Trophoblast cell (in vitro differentiated cells and primary cell): ENCODE measurements at regions not wholly inside any gene's neighbourhood (a gene's known extent, or its start where the extent isn't known, plus 50 kb on each side); places are given as distances from the start of the nearest gene placed in this dataset.

Source experiments
- DNase-seq, 2 donors: peaks; one replicate each; pipeline ENCODE4 v3.0.0-alpha.2; 2016
- H2AFZ ChIP-seq: 2 replicates; pipeline ENCODE4 v1.6.1; 2013; ENCODE audit warnings: low read length, moderate library complexity, mild to moderate bottlenecking; ENCODE audit not compliant: insufficient read depth, poor library complexity
- H2AK5ac ChIP-seq: 2 replicates; pipeline ENCODE4 v1.6.1; 2013; ENCODE audit warnings: mild to moderate bottlenecking, low read length
- H2BK120ac ChIP-seq: 2 replicates; pipeline ENCODE4 v1.6.1; 2013; ENCODE audit warnings: low read length, mild to moderate bottlenecking, moderate library complexity; ENCODE audit not compliant: insufficient read depth, poor library complexity
- H2BK12ac ChIP-seq: 2 replicates; pipeline ENCODE4 v1.6.1; 2013; ENCODE audit warnings: mild to moderate bottlenecking, low read length, moderate library complexity
- H2BK5ac ChIP-seq: 2 replicates; pipeline ENCODE4 v1.6.1; 2013; ENCODE audit warnings: low read length, low read depth, moderate library complexity, mild to moderate bottlenecking; ENCODE audit not compliant: poor library complexity
- H3K14ac ChIP-seq: 2 replicates; pipeline ENCODE4 v1.6.1; 2013; ENCODE audit warnings: mild to moderate bottlenecking, low read length
- H3K18ac ChIP-seq: 2 replicates; pipeline ENCODE4 v1.6.1; 2013; ENCODE audit warnings: mild to moderate bottlenecking, low read length
- H3K23ac ChIP-seq: 2 replicates; pipeline ENCODE4 v1.6.1; 2013; ENCODE audit warnings: low read length
- H3K27ac ChIP-seq: 2 replicates; pipeline ENCODE4 v1.5.1; 2013; ENCODE audit warnings: low read depth, mild to moderate bottlenecking, inconsistent platforms, low read length, moderate library complexity
- H3K27me3 ChIP-seq: 2 replicates; pipeline ENCODE4 v1.6.1; 2013; ENCODE audit warnings: inconsistent platforms, mild to moderate bottlenecking, low read length, moderate library complexity; ENCODE audit not compliant: insufficient read depth
- H3K36me3 ChIP-seq, 2 experiments: 1 replicate in 1 of 2; 2 replicates in 1 of 2; pipeline ENCODE4 v1.6.1; 2013; ENCODE audit warnings: low read length in 2 of 2, mild to moderate bottlenecking in 2 of 2, moderate library complexity in 1 of 2; ENCODE audit not compliant: insufficient read depth in 2 of 2, control insufficient read depth in 1 of 2
- H3K4ac ChIP-seq: 2 replicates; pipeline ENCODE4 v1.6.1; 2013; ENCODE audit warnings: low read depth, mild to moderate bottlenecking, low read length, moderate library complexity
- H3K4me1 ChIP-seq, 2 experiments: 1 replicate in 1 of 2; 2 replicates in 1 of 2; pipeline ENCODE4 v1.6.1; 2013; ENCODE audit warnings: low read length in 2 of 2, mild to moderate bottlenecking in 2 of 2, moderate library complexity in 1 of 2; ENCODE audit not compliant: insufficient read depth in 2 of 2, control insufficient read depth in 1 of 2
- H3K4me2 ChIP-seq: 2 replicates; pipeline ENCODE4 v1.6.1; 2013; ENCODE audit warnings: inconsistent platforms, mild to moderate bottlenecking, low read length, moderate library complexity
- H3K4me3 ChIP-seq: 2 replicates; pipeline ENCODE4 v1.5.1; 2013; ENCODE audit warnings: mild to moderate bottlenecking, low read depth, low read length, inconsistent platforms
- H3K79me1 ChIP-seq: one replicate; pipeline ENCODE4 v1.6.1; 2013; ENCODE audit warnings: low read length
- H3K79me2 ChIP-seq: 2 replicates; pipeline ENCODE4 v1.6.1; 2013; ENCODE audit warnings: low read length, mild to moderate bottlenecking; ENCODE audit not compliant: control insufficient read depth, insufficient read depth, poor library complexity
- H3K9ac ChIP-seq: 2 replicates; pipeline ENCODE4 v1.6.1; 2013; ENCODE audit warnings: mild to moderate bottlenecking, low read length
- H3K9me3 ChIP-seq: 2 replicates; pipeline ENCODE4 v1.6.1; 2013; ENCODE audit warnings: low read depth, mild to moderate bottlenecking, control low read depth, inconsistent platforms, low read length; ENCODE audit not compliant: insufficient read depth
- H4K12ac ChIP-seq: 2 replicates; pipeline ENCODE4 v1.6.1; 2013; ENCODE audit warnings: low read depth, mild to moderate bottlenecking, low read length, moderate library complexity
- H4K8ac ChIP-seq: 2 replicates; pipeline ENCODE4 v1.6.1; 2013; ENCODE audit warnings: low read depth, mild to moderate bottlenecking, low read length, moderate library complexity
- H4K91ac ChIP-seq: one replicate; pipeline ENCODE4 v1.6.1; 2013; ENCODE audit warnings: low read depth, mild to moderate bottlenecking, low read length, moderate library complexity
- WGBS: extraction: QIAGEN DNeasy Blood & Tissue Kit; methylation state at CpG from one replicate; pipeline ENCODE4 v1.1.7; 2013; ENCODE audit warnings: missing lambda C conversion rate; ENCODE audit not compliant: insufficient read length, insufficient coverage; ENCODE audit errors: extremely low coverage; 5-methylcytosine and 5-hydroxymethylcytosine counted together

DNA sequence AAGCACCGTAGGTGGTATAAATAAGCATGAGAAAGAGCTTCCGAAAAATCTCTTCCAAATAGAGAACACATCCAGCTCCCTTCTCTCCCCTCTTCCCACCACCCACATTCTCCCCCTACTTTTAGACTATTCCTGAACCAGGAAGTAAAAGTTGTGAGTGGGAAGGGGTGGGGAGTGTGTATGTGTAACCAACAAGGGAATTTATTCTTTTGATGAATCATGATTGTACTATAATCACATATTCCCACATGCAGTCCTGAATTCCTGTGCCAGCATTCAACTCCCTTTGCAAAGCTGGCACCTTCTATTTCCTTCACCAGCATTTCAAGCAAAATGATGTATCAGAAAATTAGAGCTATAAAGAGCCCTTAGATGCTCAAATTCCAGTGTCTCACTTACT is 230.6 kb upstream of the CHRM2 start:
- WGBS = no CpG with 5 or more reads among the region's 2 CpGs

DNA sequence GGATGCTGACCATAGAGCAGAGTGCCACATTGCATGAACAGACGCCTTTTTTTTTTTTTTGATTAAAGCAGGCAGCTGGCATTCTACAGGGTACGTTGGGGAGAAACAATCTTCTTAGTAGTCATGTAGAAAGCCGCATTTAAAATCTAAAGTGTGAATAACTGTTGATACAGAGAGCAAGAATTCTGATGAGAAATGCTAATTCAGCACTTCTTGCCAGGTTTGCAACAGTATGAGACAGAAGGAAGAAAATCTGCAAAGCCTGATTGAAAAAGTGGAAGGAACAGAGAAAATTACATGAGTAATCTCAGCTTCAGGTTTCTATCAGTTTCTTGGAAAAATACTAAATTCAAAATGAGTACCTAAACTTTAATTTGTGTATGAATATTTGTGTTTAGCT is 232.7 kb upstream of the CHRM2 start:
- H2AFZ ChIP-seq = no peak overlapping the region
- no peaks in the 10 kb centered on the region for H3K27me3 ChIP-seq
- no peak overlapping the region for H2AK5ac ChIP-seq
- no peak overlapping the region for H3K4me2 ChIP-seq
- H3K9ac ChIP-seq = no peak overlapping the region
- no peaks in the 10 kb centered on the region for H3K36me3 ChIP-seq
- H3K79me2 ChIP-seq = no peaks in the 10 kb centered on the region
- H2BK5ac ChIP-seq = no peak overlapping the region
- H4K12ac ChIP-seq = no peak overlapping the region
- H2BK12ac ChIP-seq = no peak overlapping the region
- no peaks in the 10 kb centered on the region for H3K4me1 ChIP-seq
- no peak overlapping the region for H4K91ac ChIP-seq
- DNase-seq = no peak
- no peak overlapping the region for H3K18ac ChIP-seq
- H3K23ac ChIP-seq = no peak overlapping the region
- H3K9me3 ChIP-seq = no peaks in the 10 kb centered on the region
- no peak overlapping the region for H3K4ac ChIP-seq
- H3K4me3 ChIP-seq = no peak overlapping the region
- H4K8ac ChIP-seq = no peak overlapping the region
- H3K79me1 ChIP-seq = no peaks in the 10 kb centered on the region
- WGBS = no CpG with 5 or more reads among the region's 3 CpGs
- no peak overlapping the region for H2BK120ac ChIP-seq
- no peak overlapping the region for H3K14ac ChIP-seq
- no peak overlapping the region for H3K27ac ChIP-seq

More for the DNA sequence above, 230.6 kb upstream of the CHRM2 start:
- H4K12ac ChIP-seq = no peak overlapping the region
- no peak overlapping the region for H2AFZ ChIP-seq
- H4K91ac ChIP-seq = no peak overlapping the region
- no peak overlapping the region for H4K8ac ChIP-seq
- no peaks in the 10 kb centered on the region for H3K79me2 ChIP-seq
- no peaks in the 10 kb centered on the region for H3K9me3 ChIP-seq
- H2BK120ac ChIP-seq = no peak overlapping the region
- H3K23ac ChIP-seq = no peak overlapping the region
- H2AK5ac ChIP-seq = no peak overlapping the region
- H3K27ac ChIP-seq = no peak overlapping the region
- no peak overlapping the region for H3K4me3 ChIP-seq
- no peaks in the 10 kb centered on the region for H3K4me1 ChIP-seq
- H3K36me3 ChIP-seq = no peaks in the 10 kb centered on the region
- no peak overlapping the region for H3K4me2 ChIP-seq
- DNase-seq = no peak
- H3K79me1 ChIP-seq = no peaks in the 10 kb centered on the region
- no peak overlapping the region for H2BK12ac ChIP-seq
- no peak overlapping the region for H3K14ac ChIP-seq
- H3K27me3 ChIP-seq = no peaks in the 10 kb centered on the region
- no peak overlapping the region for H3K9ac ChIP-seq
- H3K4ac ChIP-seq = no peak overlapping the region
- no peak overlapping the region for H3K18ac ChIP-seq
- H2BK5ac ChIP-seq = no peak overlapping the region

DNA sequence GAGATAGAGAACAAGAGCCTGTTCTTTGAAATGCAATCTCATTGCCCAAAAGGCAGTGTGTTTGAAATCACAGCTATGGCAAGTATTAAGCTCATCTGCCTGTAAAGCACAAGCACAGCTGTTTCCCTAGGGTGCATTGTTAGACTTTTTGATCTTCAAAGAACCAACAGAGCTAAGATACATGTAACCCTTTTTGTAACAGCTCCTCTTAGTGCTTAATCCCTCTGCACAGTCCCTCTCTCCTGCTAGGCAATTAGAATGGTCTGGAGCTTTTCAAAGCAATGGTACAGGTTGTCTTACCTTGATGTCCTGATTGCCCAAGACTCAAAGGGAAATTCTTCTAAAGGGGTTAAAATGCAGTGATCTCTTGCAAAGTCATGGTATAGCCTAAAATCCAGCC is 249.6 kb upstream of the CHRM2 start:
- no peaks in the 10 kb centered on the region for H3K36me3 ChIP-seq
- H2BK5ac ChIP-seq = no peak overlapping the region
- H3K4me3 ChIP-seq = no peak overlapping the region
- no peak overlapping the region for H3K4me2 ChIP-seq
- H3K18ac ChIP-seq = no peak overlapping the region
- H3K79me2 ChIP-seq = no peaks in the 10 kb centered on the region
- no peak overlapping the region for H2BK12ac ChIP-seq
- H3K4me1 ChIP-seq = no peaks in the 10 kb centered on the region
- no peak overlapping the region for H3K14ac ChIP-seq
- H3K79me1 ChIP-seq = no peaks in the 10 kb centered on the region
- H4K12ac ChIP-seq = no peak overlapping the region
- no peak overlapping the region for H4K8ac ChIP-seq
- no peaks in the 10 kb centered on the region for H3K27me3 ChIP-seq
- no peak overlapping the region for H2AFZ ChIP-seq
- DNase-seq = no peak
- no peaks in the 10 kb centered on the region for H3K9me3 ChIP-seq
- no peak overlapping the region for H3K23ac ChIP-seq
- H3K27ac ChIP-seq = no peak overlapping the region
- H4K91ac ChIP-seq = no peak overlapping the region
- H3K4ac ChIP-seq = no peak overlapping the region
- no peak overlapping the region for H3K9ac ChIP-seq
- no peak overlapping the region for H2AK5ac ChIP-seq
- no peak overlapping the region for H2BK120ac ChIP-seq

DNA sequence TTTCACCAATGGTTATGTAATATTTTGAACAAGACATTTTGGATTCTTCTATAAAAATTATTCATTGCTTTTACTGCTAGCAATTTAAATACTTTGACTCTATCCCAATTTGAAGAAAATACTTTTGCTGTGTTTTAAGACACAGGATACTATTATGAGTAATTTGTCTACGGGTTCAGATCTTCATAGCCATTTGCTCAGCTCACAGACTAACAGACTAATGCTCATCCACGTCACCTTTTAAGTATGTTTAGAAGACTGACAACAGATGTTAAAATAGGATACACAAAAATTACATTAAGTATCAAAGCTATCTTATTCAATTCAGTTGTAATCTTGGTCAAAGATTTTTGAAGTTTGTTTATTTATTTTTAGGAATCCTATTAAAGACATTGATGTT is 251.3 kb upstream of the CHRM2 start:
- H4K8ac ChIP-seq = no peak overlapping the region
- H3K9me3 ChIP-seq = no peaks in the 10 kb centered on the region
- H2BK5ac ChIP-seq = no peak overlapping the region
- H3K79me2 ChIP-seq = no peaks in the 10 kb centered on the region
- no peak overlapping the region for H3K4me2 ChIP-seq
- H4K12ac ChIP-seq = no peak overlapping the region
- no peak overlapping the region for H3K14ac ChIP-seq
- DNase-seq = no peak
- H3K27me3 ChIP-seq = no peaks in the 10 kb centered on the region
- H3K23ac ChIP-seq = no peak overlapping the region
- WGBS = no CpG with 5 or more reads among the region's 2 CpGs
- no peak overlapping the region for H3K9ac ChIP-seq
- no peak overlapping the region for H2AFZ ChIP-seq
- H3K18ac ChIP-seq = no peak overlapping the region
- no peak overlapping the region for H3K27ac ChIP-seq
- no peak overlapping the region for H4K91ac ChIP-seq
- no peak overlapping the region for H2BK120ac ChIP-seq
- no peaks in the 10 kb centered on the region for H3K79me1 ChIP-seq
- H3K36me3 ChIP-seq = no peaks in the 10 kb centered on the region
- no peak overlapping the region for H3K4me3 ChIP-seq
- no peak overlapping the region for H2BK12ac ChIP-seq
- H3K4ac ChIP-seq = no peak overlapping the region
- no peaks in the 10 kb centered on the region for H3K4me1 ChIP-seq
- no peak overlapping the region for H2AK5ac ChIP-seq
